Stimulated activated CD4-positive, alpha-beta T cell treated with anti-CD3 and anti-CD28 coated beads, Interleukin-1b, Interleukin-23, amount 100 ng/mL, for 4 hours (primary cell): ENCODE measurements at regions not wholly inside any gene's neighbourhood (a gene's known extent, or its start where the extent isn't known, plus 50 kb on each side); places are given as distances from the start of the nearest gene placed in this dataset.
A peak's percentile ranks its signal among the peaks of the same experiment; 100 is the strongest.

Experiments
- DNase-seq, 2 donors: peaks; one replicate each; pipeline ENCODE4 v3.0.0-alpha.2; 2020; ENCODE audit warnings: low read depth in 2 of 2

- peak; percentile 60 to 72 for DNase-seq
Observed at GRCh38 chr10:42932735-42933447, 144.0 kb upstream of the RET start.

GRCh38 chr10:42933448-42934340 lies 143.2 kb upstream of the RET start:
- DNase-seq = peak; percentile 11 to 17

GRCh38 chr10:42934351-42934811 lies 142.5 kb upstream of the RET start:
- DNase-seq = no peak

- DNase-seq = no peak
Observed at GRCh38 chr10:42934842-42935241, 142.0 kb upstream of the RET start.

- no peak for DNase-seq
Observed at GRCh38 chr10:42935466-42935865, 141.4 kb upstream of the RET start.

GRCh38 chr10:42936580-42936979 lies 140.3 kb upstream of the RET start:
- no peak for DNase-seq

- DNase-seq = no peak
Observed at GRCh38 chr10:42937048-42937447, 139.8 kb upstream of the RET start.

- no peak for DNase-seq
Observed at GRCh38 chr10:42937649-42938180, 139.2 kb upstream of the RET start.

- no peak for DNase-seq
Observed at GRCh38 chr10:42938351-42938750, 138.5 kb upstream of the RET start.

- DNase-seq = no peak
Observed at GRCh38 chr10:42939237-42939636, 137.6 kb upstream of the RET start.

- DNase-seq = no peak
Observed at GRCh38 chr10:42939685-42940366, 137.0 kb upstream of the RET start.

- no peak for DNase-seq
Observed at GRCh38 chr10:42940487-42941294, 136.2 kb upstream of the RET start.

GRCh38 chr10:42941295-42941644 lies 135.6 kb upstream of the RET start:
- no peak for DNase-seq

GRCh38 chr10:42941790-42942189 lies 135.1 kb upstream of the RET start:
- DNase-seq = no peak

- DNase-seq = no peak
Observed at GRCh38 chr10:42942279-42942950, 134.5 kb upstream of the RET start.

GRCh38 chr10:42943025-42943818 lies 133.6 kb upstream of the RET start:
- no peak for DNase-seq

- no peak for DNase-seq
Observed at GRCh38 chr10:42948040-42948439, 128.8 kb upstream of the RET start.

GRCh38 chr10:42949287-42949686 lies 127.6 kb upstream of the RET start:
- no peak for DNase-seq

GRCh38 chr10:42950606-42951485 lies 126.0 kb upstream of the RET start:
- no peak for DNase-seq
